PC-9 (cell line): ENCODE measurements at regions not wholly inside any gene's neighbourhood (a gene's known extent, or its start where the extent isn't known, plus 50 kb on each side); places are given as distances from the start of the nearest gene placed in this dataset.

Experiments
- CTCF ChIP-seq: fragments of 200-600 bp; sonication (generic); conservative IDR thresholded peaks from 2 replicates; pipeline ENCODE4 v1.6.1; 2017; ENCODE audit warnings: mixed run types, antibody characterized with exemption, mild to moderate bottlenecking, moderate library complexity
- EZH2 ChIP-seq: fragments of 200-600 bp; sonication (generic); IDR thresholded peaks from 2 replicates; pipeline ENCODE4 v1.8.0; 2017; ENCODE audit warnings: antibody characterized with exemption, low read depth

- no peak for TF ChIP-seq CTCF
- no peak for TF ChIP-seq EZH2
Observed at GRCh38 chr3:115287198-115287597, 140.1 kb upstream of the ZBTB20 start.
